ENCODE measurements at regions not wholly inside any gene's neighbourhood (a gene's known extent, or its start where the extent isn't known, plus 50 kb on each side); places are given as distances from the start of the nearest gene placed in this dataset.
"Not testable (repeated sequence)": the region's sequence is repeated elsewhere in the genome, so short reads cannot be mapped to it uniquely, and the experiment has no call there.

- DNase-seq (ENCODE audit: low spot score), result no peak
Measured at GRCh38 chr21:19523061-19523460, 1119.5 kb upstream of the TMPRSS15 start.

DNA sequence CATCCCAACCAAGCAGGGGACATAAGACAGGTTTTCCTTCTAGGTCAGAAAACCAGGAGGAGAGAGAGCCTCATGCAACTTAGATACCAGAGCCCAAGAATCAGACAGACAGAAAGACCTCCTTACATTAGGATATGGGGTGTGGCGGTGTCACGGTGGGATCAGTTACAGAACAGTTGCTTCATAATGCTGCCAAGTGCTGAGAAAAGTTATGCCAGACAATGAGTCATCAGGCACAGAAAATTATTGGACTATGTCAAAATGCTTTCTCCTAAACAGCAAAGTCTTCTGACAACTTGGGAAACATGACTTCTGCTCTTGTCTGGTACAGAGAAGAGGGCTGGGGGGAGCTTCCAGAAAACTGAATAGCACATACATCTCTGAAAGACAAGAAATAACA is 1120.2 kb upstream of the TMPRSS15 start:
- no peak for DNase-seq (ENCODE audit: low spot score)

- DNase-seq (ENCODE audit: low spot score), result no peak
Measured at GRCh38 chr21:19529031-19529430, 1125.4 kb upstream of the TMPRSS15 start.

GRCh38 chr21:19535356-19535755 is 1131.8 kb upstream of the TMPRSS15 start:
- no peak for DNase-seq (ENCODE audit: low spot score)

GRCh38 chr21:19537116-19537515 is 1133.5 kb upstream of the TMPRSS15 start:
- no peak for DNase-seq (ENCODE audit: low spot score)

DNA sequence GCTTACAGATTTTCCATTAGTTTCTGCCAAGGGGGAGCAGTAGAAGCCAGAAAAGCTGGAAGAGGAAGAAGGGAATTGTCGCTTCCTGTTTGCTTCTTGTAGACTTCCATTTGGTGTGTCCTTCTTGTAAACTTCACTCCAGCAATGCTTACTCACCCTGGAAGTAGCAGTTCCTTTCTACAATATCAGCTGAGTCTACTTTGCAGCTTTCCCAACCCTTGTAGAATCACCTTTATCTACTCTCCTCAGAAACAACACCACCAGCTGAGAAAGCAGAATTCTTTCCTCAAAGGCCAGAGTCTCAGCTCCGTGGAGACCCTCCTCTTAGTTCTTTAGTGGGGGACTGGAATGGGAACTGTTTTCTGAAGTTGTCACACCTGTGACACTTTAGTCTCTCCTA is 1136.7 kb upstream of the TMPRSS15 start:
- DNase-seq (ENCODE audit: low spot score), result no peak

DNA sequence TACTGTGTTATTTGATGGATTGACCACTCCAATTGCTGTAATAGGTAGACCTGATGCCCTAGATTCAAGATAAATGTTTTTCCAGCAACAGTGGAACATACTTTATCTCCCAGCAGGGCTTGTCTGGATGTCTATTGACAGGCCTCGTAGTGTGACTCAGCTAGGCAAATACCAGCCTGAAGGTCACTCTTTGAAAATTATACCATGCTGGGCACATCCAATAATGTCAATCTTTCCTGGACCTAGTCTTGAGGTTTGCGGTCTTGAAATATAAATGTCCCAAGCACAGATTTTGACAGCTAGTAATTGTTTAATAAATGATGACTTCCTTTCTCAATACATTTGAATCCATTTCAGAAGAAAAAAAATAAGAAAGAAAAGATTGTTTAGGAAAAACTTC is 1138.0 kb upstream of the TMPRSS15 start:
- no peak for DNase-seq (ENCODE audit: low spot score)

DNA sequence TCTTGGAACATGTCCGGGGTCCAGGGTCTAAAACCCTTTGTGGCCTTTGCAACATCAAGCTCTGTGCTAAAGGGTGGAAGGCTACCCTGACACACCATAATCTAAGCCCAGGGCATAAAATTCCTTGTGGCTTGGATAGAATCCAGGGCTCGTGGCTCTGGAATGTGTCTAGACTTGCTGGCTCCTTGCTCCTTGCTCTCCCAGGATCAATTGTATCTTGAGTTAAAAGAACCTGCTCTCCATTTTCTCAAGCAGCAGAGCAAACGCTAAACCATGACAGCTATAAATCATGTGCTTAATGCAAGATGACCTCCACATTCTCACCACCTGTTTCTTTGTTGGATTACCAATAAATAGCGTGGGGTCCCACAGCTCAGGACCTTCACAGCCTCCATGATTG is 1140.9 kb upstream of the TMPRSS15 start:
- DNase-seq (ENCODE audit: low spot score), result not testable (repeated sequence)

DNA sequence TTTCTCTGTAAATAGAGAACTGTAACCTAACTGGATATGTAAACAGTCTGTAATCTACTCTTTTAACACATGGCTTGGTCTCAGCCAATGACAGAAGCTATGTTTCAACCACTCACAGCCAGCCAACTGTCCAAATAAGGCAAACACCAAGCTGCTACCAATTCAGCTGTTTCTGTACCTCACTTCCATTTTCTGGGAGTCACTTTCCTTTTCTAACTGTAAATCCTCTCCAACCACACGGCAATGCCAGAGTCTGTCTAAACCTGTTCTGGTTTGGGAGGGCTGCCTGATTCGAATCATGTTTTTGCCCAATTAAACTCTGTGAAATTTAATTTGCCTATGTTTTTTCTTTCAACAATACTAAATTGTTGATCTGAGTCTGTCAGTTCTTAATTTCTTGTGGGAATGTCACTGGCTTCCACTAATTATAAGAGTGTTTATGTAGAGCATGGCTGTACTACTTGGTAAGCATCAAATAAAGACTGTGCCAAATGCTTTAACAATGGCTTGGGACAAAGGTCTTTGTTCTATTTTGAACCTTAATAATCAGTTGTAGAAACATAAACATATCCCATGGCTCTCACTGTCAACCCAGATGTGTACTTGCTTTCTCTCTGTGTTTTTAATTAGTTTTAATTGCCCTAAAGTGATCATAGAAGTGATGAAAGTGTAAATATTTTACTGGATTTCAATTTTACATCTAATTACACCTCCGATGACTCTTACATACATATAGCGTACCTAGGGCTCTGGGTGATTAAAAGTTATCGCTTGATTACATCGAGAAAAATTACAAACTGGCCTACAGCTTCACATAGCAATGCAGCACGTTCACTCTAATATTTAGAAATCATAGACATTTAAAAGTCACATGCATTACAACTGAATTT is 1144.6 kb upstream of the TMPRSS15 start:
- DNase-seq (ENCODE audit: low spot score), result peak; percentile 75

DNA sequence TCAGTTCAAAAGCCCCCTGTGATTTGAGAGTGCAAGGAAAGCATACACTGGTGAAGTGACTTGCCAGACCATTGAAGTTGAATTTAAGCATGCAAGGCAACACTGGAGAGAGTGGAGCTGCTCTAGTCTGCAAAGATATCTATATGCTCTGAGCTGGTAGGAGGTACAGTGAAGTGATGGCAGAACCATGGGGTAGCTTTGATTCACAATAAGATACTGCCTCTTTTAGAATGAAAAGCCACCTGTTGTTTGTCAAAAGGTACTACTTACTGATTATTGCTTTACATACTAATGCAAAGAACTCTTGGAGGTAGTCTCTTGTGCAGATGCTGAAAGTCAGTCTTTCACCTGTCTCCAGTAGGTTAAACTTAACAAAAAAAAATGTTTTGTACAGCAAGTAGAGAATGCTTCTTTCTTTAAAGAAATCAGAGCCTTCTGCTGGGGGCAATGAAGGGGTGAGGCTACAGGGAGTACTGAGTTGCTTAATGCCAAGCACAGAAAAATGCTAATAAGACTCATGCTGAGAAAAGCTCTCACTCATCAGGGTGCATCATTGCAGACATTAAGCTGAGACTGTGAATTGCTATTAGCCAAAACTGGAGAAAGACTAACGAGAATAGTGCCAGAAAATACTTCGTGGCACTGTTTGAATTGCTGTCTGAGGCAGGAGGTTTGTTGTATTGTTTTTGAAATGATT is 1150.5 kb upstream of the TMPRSS15 start:
- no peak for DNase-seq (ENCODE audit: low spot score)

GRCh38 chr21:19557046-19557445 is 1153.5 kb upstream of the TMPRSS15 start:
- no peak for DNase-seq (ENCODE audit: low spot score)

GRCh38 chr21:19557488-19557887 is 1153.9 kb upstream of the TMPRSS15 start:
- no peak for DNase-seq (ENCODE audit: low spot score)

DNA sequence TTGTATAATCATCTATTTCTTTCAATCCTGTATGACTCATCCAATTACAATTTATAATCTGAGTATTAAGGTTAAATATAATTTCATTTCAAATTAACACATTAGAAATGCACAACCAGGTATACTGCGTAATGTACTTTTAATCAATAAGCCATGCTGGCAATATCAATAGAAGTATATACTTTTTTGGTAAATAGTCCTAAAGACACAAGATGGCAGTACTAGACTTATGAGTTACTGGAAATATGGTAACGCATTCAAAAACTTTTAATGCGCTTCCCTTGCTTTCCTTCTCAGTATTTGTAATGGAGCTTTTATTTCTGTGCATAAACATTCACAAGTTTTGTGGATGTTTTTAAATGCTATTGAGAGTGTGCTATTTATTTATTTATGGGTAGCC is 1162.0 kb upstream of the TMPRSS15 start:
- DNase-seq (ENCODE audit: low spot score), result no peak

- no peak for DNase-seq (ENCODE audit: low spot score)
Measured at GRCh38 chr21:19566975-19567374, 1163.4 kb upstream of the TMPRSS15 start.

DNA sequence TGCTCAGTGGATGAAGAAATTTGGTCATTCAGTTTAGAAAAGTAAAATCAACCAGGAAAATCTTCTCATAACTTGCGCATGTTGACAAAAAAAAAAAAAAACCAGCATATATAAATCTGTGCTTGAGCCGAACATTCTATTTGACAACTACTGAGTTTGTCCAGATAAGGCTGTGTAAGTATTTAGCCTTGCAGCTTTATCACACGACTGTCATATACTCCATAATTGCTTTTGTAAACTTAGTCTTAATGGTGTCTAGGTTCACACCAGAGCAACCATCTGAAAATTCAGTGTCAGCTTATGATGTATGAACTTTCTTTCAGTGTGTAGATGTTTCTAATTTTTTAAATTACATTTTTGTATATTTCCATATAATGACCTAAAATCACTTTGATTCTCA is 1173.8 kb upstream of the TMPRSS15 start:
- no peak for DNase-seq (ENCODE audit: low spot score)

GRCh38 chr21:19590044-19590443 is 1186.5 kb upstream of the TMPRSS15 start:
- DNase-seq (ENCODE audit: low spot score), result no peak

GRCh38 chr21:19603011-19603593 is 1199.5 kb upstream of the TMPRSS15 start:
- no peak for DNase-seq (ENCODE audit: low spot score)

GRCh38 chr21:19608101-19608621 is 1204.6 kb upstream of the TMPRSS15 start:
- no peak for DNase-seq (ENCODE audit: low spot score)

DNA sequence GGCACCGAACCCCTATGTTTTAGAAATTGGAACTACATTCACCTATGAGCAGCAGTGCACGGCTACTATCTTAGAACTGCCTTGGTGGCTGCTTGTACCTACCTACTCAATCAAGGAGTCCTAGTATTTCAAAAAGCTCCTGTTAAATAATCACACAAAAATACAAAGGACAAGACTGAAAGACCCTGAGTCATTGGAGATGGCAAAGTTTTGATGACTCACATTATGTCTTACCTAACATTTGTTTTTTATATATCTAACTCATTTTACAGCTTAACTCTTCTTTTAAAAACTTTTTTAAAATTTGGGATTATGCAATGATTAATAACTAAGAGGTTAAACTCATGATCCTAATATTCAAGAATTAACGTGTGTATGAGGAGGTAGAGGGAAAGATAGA is 1206.0 kb upstream of the TMPRSS15 start:
- no peak for DNase-seq (ENCODE audit: low spot score)

- DNase-seq (ENCODE audit: low spot score), result no peak
Measured at GRCh38 chr21:19621837-19622496, 1218.4 kb upstream of the TMPRSS15 start.

DNA sequence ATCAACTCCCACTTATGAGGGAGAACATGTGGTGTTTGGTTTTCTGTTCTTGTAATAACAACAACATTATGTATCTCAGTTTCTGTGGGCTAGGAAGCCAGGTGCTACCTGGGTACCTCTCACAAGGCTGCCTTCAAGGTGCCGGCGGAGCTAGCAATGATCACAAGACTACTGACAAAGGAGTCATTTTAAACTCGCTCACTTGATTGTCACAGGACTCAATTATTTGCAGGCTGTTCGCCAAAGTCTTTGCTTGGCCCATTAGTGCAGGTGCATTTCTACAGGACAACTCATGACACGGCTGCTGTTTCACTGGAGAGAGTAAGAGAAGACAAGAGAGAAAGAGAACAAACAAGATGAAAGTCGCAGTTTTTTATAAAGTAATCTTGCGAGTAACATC is 1237.4 kb upstream of the TMPRSS15 start:
- no peak for DNase-seq (ENCODE audit: low spot score)

GRCh38 chr21:19648391-19648790 is 1244.8 kb upstream of the TMPRSS15 start:
- DNase-seq (ENCODE audit: low spot score), result no peak
